K562 (cell line): ENCODE measurements at regions not wholly inside any gene's neighbourhood (a gene's known extent, or its start where the extent isn't known, plus 50 kb on each side); places are given as distances from the start of the nearest gene placed in this dataset.

ENCODE experiments used
- BCOR ChIP-seq: fragments of 450-650 bp; IDR thresholded peaks from 2 replicates; pipeline ENCODE4 v1.6.1; 2016
- BRCA1 ChIP-seq, 2 experiments: fragments of 450-650 bp in 1 of 2; sonication (generic) in 1 of 2; formaldehyde crosslinking in 1 of 2; IDR thresholded peaks; 2 replicates each; pipeline versions ENCODE4 v1.5.0 to v1.6.1; 2017 to 2020; ENCODE audit warnings: mild to moderate bottlenecking in 1 of 2, missing genetic modification reagents in 1 of 2
- CHCHD3 ChIP-seq: fragments of 250-450 bp; sonication (Bioruptor Pico); IDR thresholded peaks from 2 replicates; pipeline ENCODE4 v2.1.2; 2022; ENCODE audit warnings: mild to moderate bottlenecking
- DACH1 ChIP-seq: fragments of 450-650 bp; IDR thresholded peaks from 2 replicates; pipeline ENCODE4 v1.6.1; 2018; ENCODE audit not compliant: partially characterized antibody
- ETV5 ChIP-seq: sonication (generic); formaldehyde crosslinking; IDR thresholded peaks from 2 replicates; pipeline ENCODE4 v1.4.0; 2020; ENCODE audit warnings: low read depth, mild to moderate bottlenecking, missing genetic modification reagents
- FUS ChIP-seq: fragments of 200-400 bp; formaldehyde crosslinking; optimal IDR thresholded peaks from 2 replicates; pipeline ENCODE3; 2017; ENCODE audit warnings: low read depth, low read length
- GATAD2B ChIP-seq: fragments of 450-650 bp; IDR thresholded peaks from 2 replicates; pipeline ENCODE4 v1.6.1; 2017; ENCODE audit warnings: mild to moderate bottlenecking, borderline replicate concordance
- HDGF ChIP-seq: fragments of 450-650 bp; IDR thresholded peaks from 2 replicates; pipeline ENCODE4 v1.6.1; 2016
- ILF3 ChIP-seq: fragments of 450-650 bp; IDR thresholded peaks from 2 replicates; pipeline ENCODE4 v1.6.1; 2018; ENCODE audit warnings: antibody characterized with exemption, mild to moderate bottlenecking, moderate library complexity, borderline replicate concordance
- MIER1 ChIP-seq: fragments of 450-650 bp; IDR thresholded peaks from 2 replicates; pipeline ENCODE4 v1.6.1; 2016; ENCODE audit warnings: antibody characterized with exemption, mild to moderate bottlenecking, low read depth
- MTA1 ChIP-seq: fragments of 450-650 bp; IDR thresholded peaks from 2 replicates; pipeline ENCODE4 v1.6.1; 2017; ENCODE audit warnings: borderline replicate concordance
- NCOA6 ChIP-seq: fragments of 450-650 bp; IDR thresholded peaks from 2 replicates; pipeline ENCODE4 v1.6.1; 2017; ENCODE audit warnings: mild to moderate bottlenecking
- POLR3A ChIP-seq: IDR thresholded peaks from 2 replicates; pipeline ENCODE4 v1.6.1; 2011; ENCODE audit warnings: borderline replicate concordance, mild to moderate bottlenecking, moderate library complexity; ENCODE audit not compliant: insufficient read length, insufficient read depth; ENCODE audit errors: extremely low read depth
- SRSF7 ChIP-seq: fragments of 200-400 bp; formaldehyde crosslinking; optimal IDR thresholded peaks from 2 replicates; pipeline ENCODE3; 2017; ENCODE audit warnings: mild to moderate bottlenecking, low read depth, low read length
- TGIF2 ChIP-seq: sonication (generic); formaldehyde crosslinking; IDR thresholded peaks from 2 replicates; pipeline ENCODE4 v1.8.1; 2022; ENCODE audit warnings: mild to moderate bottlenecking, missing genetic modification reagents, moderate library complexity
- XRCC5 ChIP-seq: fragments of 200-400 bp; formaldehyde crosslinking; IDR thresholded peaks from 2 replicates; pipeline ENCODE4 v1.6.1; 2017; ENCODE audit warnings: low read depth, mild to moderate bottlenecking, low read length
- ZBED1 ChIP-seq: IDR thresholded peaks from 2 replicates; pipeline ENCODE4 v1.6.1; 2014
- ZNF217 ChIP-seq: sonication (generic); formaldehyde crosslinking; IDR thresholded peaks from 2 replicates; pipeline ENCODE4 v1.8.0; 2022; ENCODE audit warnings: mild to moderate bottlenecking, missing genetic modification reagents
- ZNF431 ChIP-seq: sonication (generic); formaldehyde crosslinking; IDR thresholded peaks from 2 replicates; pipeline ENCODE4 v1.8.0; 2022; ENCODE audit warnings: mild to moderate bottlenecking, missing genetic modification reagents
- ZNF583 ChIP-seq: fragments of 250-450 bp; sonication (Bioruptor Pico); IDR thresholded peaks from 2 replicates; pipeline ENCODE4 v1.4.0; 2020
- ZNF79 ChIP-seq: fragments of 250-450 bp; sonication (Bioruptor Pico); IDR thresholded peaks from 2 replicates; pipeline ENCODE4 v1.4.0; 2020; ENCODE audit warnings: low read depth, mild to moderate bottlenecking, moderate library complexity
- TF ChIP-seq, protein P1 (sequence below): sonication (generic); IDR thresholded peaks from 2 replicates; pipeline ENCODE4 v1.6.1; 2016
- TF ChIP-seq, protein P2 (sequence below), 2 experiments: fragments of 450-650 bp in 1 of 2; sonication (generic) in 1 of 2; formaldehyde crosslinking in 1 of 2; IDR thresholded peaks in 1 of 2; conservative IDR thresholded peaks in 1 of 2; 2 replicates each; pipeline versions ENCODE4 v1.6.1 to v1.8.1; 2016 to 2023; ENCODE audit warnings: mild to moderate bottlenecking in 2 of 2, moderate library complexity in 2 of 2, inconsistent platforms in 1 of 2, missing genetic modification reagents in 1 of 2
- TF ChIP-seq, protein P3 (sequence below): IDR thresholded peaks from 2 replicates; pipeline ENCODE4 v1.6.1; 2016; ENCODE audit warnings: missing genetic modification characterization, missing compliant biosample characterization
- TF ChIP-seq, protein P4 (sequence below): sonication (generic); formaldehyde crosslinking; IDR thresholded peaks from 2 replicates; pipeline ENCODE4 v1.8.0; 2022; ENCODE audit warnings: mild to moderate bottlenecking, missing genetic modification reagents

DNA sequence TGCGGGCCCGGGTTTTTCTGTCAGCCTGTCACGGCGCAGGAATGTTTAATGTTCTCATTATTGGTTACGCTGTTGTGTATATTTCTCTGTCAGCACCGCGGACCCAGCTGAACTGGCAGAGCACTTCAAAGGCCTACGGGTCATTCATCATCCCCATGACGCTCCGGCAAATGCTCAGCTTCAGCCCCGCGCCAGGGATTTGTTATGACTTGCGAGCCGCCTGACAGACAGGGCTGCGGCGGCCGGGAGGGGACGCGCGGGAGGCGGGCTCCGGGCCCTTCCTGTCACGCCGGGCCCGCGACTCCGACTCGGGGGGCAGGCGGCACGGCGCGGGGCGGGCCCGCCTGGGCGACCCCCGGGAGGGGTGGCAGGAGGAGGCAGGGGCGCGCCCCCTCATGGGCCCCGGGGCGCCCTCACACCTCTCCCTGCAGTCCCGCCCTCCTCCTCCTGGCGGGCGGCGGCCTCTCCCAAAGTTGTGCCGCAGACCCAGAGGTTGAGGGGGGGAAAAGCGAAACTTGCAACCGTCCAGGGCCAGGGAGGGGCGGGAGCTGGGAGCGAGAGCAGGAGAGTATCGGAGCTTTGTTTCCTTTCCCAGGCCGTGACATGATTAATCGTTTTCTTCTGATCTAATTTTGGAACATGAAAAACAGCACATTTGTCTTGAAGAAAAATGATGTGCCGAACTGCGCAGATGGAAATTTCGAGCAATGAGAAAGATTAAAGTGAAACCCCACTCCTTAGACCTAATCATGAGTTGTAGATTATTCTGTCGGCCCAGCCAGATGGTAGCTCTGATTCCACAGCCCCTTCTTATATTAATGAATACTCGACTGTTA, 59.3 kb upstream of the COMTD1 start (continued):
- TF ChIP-seq, protein P1, sequence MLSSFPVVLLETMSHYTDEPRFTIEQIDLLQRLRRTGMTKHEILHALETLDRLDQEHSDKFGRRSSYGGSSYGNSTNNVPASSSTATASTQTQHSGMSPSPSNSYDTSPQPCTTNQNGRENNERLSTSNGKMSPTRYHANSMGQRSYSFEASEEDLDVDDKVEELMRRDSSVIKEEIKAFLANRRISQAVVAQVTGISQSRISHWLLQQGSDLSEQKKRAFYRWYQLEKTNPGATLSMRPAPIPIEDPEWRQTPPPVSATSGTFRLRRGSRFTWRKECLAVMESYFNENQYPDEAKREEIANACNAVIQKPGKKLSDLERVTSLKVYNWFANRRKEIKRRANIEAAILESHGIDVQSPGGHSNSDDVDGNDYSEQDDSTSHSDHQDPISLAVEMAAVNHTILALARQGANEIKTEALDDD: no peak
- TF ChIP-seq ZNF431 (CRISPR knock-in tag): no peak
- TF ChIP-seq ILF3: no peak
- TF ChIP-seq ETV5 (CRISPR knock-in tag): no peak
- no peak for TF ChIP-seq MIER1
- no peak for TF ChIP-seq HDGF
- no peak for TF ChIP-seq TGIF2 (CRISPR knock-in tag)
- no peak for TF ChIP-seq MTA1
- TF ChIP-seq, protein P2, sequence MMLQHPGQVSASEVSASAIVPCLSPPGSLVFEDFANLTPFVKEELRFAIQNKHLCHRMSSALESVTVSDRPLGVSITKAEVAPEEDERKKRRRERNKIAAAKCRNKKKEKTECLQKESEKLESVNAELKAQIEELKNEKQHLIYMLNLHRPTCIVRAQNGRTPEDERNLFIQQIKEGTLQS (IDR thresholded peaks at IDR 0.05): no peak
- TF ChIP-seq, protein P2 (CRISPR knock-in tag; conservative IDR thresholded peaks at IDR 0.05): no peak
- TF ChIP-seq BRCA1 (IDR thresholded peaks at IDR 0.05): no peak
- no peak for TF ChIP-seq BRCA1 (CRISPR knock-in tag; IDR thresholded peaks at IDR 0.05)
- peak; percentile 96 for TF ChIP-seq GATAD2B
- no peak for TF ChIP-seq DACH1
- TF ChIP-seq, protein P3, sequence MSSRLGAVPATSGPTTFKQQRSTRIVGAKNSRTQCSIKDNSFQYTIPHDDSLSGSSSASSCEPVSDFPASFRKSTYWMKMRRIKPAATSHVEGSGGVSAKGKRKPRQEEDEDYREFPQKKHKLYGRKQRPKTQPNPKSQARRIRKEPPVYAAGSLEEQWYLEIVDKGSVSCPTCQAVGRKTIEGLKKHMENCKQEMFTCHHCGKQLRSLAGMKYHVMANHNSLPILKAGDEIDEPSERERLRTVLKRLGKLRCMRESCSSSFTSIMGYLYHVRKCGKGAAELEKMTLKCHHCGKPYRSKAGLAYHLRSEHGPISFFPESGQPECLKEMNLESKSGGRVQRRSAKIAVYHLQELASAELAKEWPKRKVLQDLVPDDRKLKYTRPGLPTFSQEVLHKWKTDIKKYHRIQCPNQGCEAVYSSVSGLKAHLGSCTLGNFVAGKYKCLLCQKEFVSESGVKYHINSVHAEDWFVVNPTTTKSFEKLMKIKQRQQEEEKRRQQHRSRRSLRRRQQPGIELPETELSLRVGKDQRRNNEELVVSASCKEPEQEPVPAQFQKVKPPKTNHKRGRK (tag): no peak; the same call in 1 of the 2 replicates
- TF ChIP-seq NCOA6: no peak
- TF ChIP-seq SRSF7: no peak
- TF ChIP-seq ZBED1: no peak
- TF ChIP-seq CHCHD3 (CRISPR knock-in tag): no peak
- no peak for TF ChIP-seq ZNF217 (CRISPR knock-in tag)
- no peak for TF ChIP-seq POLR3A
- TF ChIP-seq, protein P4, sequence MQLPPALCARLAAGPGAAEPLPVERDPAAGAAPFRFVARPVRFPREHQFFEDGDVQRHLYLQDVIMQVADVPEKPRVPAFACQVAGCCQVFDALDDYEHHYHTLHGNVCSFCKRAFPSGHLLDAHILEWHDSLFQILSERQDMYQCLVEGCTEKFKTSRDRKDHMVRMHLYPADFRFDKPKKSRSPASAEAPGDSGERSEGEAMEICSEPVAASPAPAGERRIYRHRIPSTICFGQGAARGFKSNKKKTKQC (CRISPR knock-in tag): no peak
- no peak for TF ChIP-seq BCOR
- no peak for TF ChIP-seq ZNF583 (CRISPR knock-in tag)
- no peak for TF ChIP-seq FUS
- TF ChIP-seq ZNF79 (CRISPR knock-in tag): no peak
- TF ChIP-seq XRCC5: no peak
